Kidney capillary endothelial cell (primary cell): ENCODE measurements at regions not wholly inside any gene's neighbourhood (a gene's known extent, or its start where the extent isn't known, plus 50 kb on each side); places are given as distances from the start of the nearest gene placed in this dataset.
"Not testable (repeated sequence)": the region's sequence is repeated elsewhere in the genome, so short reads cannot be mapped to it uniquely, and the experiment has no call there.

Experiments used
- DNase-seq: peaks from one replicate; pipeline ENCODE4 v3.0.0-alpha.2; 2018; ENCODE audit warnings: low spot score

- no peak for DNase-seq
These were observed 414.1 kb upstream of the ESRRG start for GRCh38 chr1:217137210-217137881.

- DNase-seq: no peak
These were observed 413.6 kb upstream of the ESRRG start for GRCh38 chr1:217136895-217137205.

- DNase-seq: no peak
These were observed 413.0 kb upstream of the ESRRG start for GRCh38 chr1:217135987-217136894.

- no peak for DNase-seq
These were observed 412.3 kb upstream of the ESRRG start for GRCh38 chr1:217135569-217135915.

GRCh38 chr1:217134857-217135568, 411.8 kb upstream of the ESRRG start:
- no peak for DNase-seq

- no peak for DNase-seq
These were observed 411.0 kb upstream of the ESRRG start for GRCh38 chr1:217133958-217134856.

- no peak for DNase-seq
These were observed 409.9 kb upstream of the ESRRG start for GRCh38 chr1:217133092-217133491.

- not testable (repeated sequence) for DNase-seq
These were observed 400.1 kb upstream of the ESRRG start for GRCh38 chr1:217123340-217123739.

GRCh38 chr1:217117973-217118465, 394.8 kb upstream of the ESRRG start:
- DNase-seq: no peak

- no peak for DNase-seq
These were observed 392.5 kb upstream of the ESRRG start for GRCh38 chr1:217115404-217116380.

- no peak for DNase-seq
These were observed 386.7 kb upstream of the ESRRG start for GRCh38 chr1:217109928-217110327.

- no peak for DNase-seq
These were observed 383.1 kb upstream of the ESRRG start for GRCh38 chr1:217106231-217106901.

- DNase-seq: no peak
These were observed 382.2 kb upstream of the ESRRG start for GRCh38 chr1:217105437-217105836.

- no peak for DNase-seq
These were observed 374.6 kb upstream of the ESRRG start for GRCh38 chr1:217097819-217098218.

- DNase-seq: no peak
These were observed 373.0 kb upstream of the ESRRG start for GRCh38 chr1:217096200-217096599.

- no peak for DNase-seq
These were observed 371.9 kb upstream of the ESRRG start for GRCh38 chr1:217095050-217095622.

GRCh38 chr1:217091561-217091960, 368.3 kb upstream of the ESRRG start:
- DNase-seq: no peak

- DNase-seq: no peak
These were observed 367.1 kb upstream of the ESRRG start for GRCh38 chr1:217090060-217090911.
